HG03039 (cell line): ENCODE measurements at regions not wholly inside any gene's neighbourhood (a gene's known extent, or its start where the extent isn't known, plus 50 kb on each side); places are given as distances from the start of the nearest gene placed in this dataset.
"Not testable (repeated sequence)": the region's sequence is repeated elsewhere in the genome, so short reads cannot be mapped to it uniquely, and the experiment has no call there.

Source experiments
- ATAC-seq: cut with Tn5 transposase; IDR thresholded peaks from one replicate; pipeline ENCODE4 v1.9.1; 2021; ENCODE audit warnings: mild to moderate bottlenecking, moderate library complexity; ENCODE audit not compliant: unreplicated experiment

GRCh38 chr13:82467626-82468025 is 1414.6 kb downstream of the SLITRK1 start:
- ATAC-seq: no peak

GRCh38 chr13:82459575-82459974 is 1422.7 kb downstream of the SLITRK1 start:
- ATAC-seq: not testable (repeated sequence)

- no peak for ATAC-seq
Observed at GRCh38 chr13:82458169-82458568, 1424.1 kb downstream of the SLITRK1 start.

GRCh38 chr13:82457548-82457947 is 1424.7 kb downstream of the SLITRK1 start:
- ATAC-seq: not testable (repeated sequence)

- ATAC-seq: no peak
Observed at GRCh38 chr13:82447416-82448077, 1434.7 kb downstream of the SLITRK1 start.

- ATAC-seq: no peak
Observed at GRCh38 chr13:82439159-82439904, 1442.9 kb downstream of the SLITRK1 start.

GRCh38 chr13:82438320-82438719 is 1444.0 kb downstream of the SLITRK1 start:
- ATAC-seq: no peak

GRCh38 chr13:82436099-82436585 is 1446.1 kb downstream of the SLITRK1 start:
- no peak for ATAC-seq

- ATAC-seq: no peak
Observed at GRCh38 chr13:82432949-82433348, 1449.3 kb downstream of the SLITRK1 start.

- no peak for ATAC-seq
Observed at GRCh38 chr13:82412749-82413148, 1469.5 kb downstream of the SLITRK1 start.

- ATAC-seq: no peak
Observed at GRCh38 chr13:82407321-82407720, 1475.0 kb downstream of the SLITRK1 start.

GRCh38 chr13:82374719-82375118 is 1507.6 kb downstream of the SLITRK1 start:
- ATAC-seq: no peak

GRCh38 chr13:82370316-82370715 is 1512.0 kb downstream of the SLITRK1 start:
- no peak for ATAC-seq

- ATAC-seq: no peak
Observed at GRCh38 chr13:82364525-82364924, 1517.7 kb downstream of the SLITRK1 start.

- ATAC-seq: no peak
Observed at GRCh38 chr13:82358284-82358683, 1524.0 kb downstream of the SLITRK1 start.

- no peak for ATAC-seq
Observed at GRCh38 chr13:82356667-82357410, 1525.4 kb downstream of the SLITRK1 start.

GRCh38 chr13:82344867-82345266 is 1537.4 kb downstream of the SLITRK1 start:
- ATAC-seq: no peak

- no peak for ATAC-seq
Observed at GRCh38 chr13:82341116-82341515, 1541.2 kb downstream of the SLITRK1 start.

GRCh38 chr13:82330499-82330898 is 1551.8 kb downstream of the SLITRK1 start:
- no peak for ATAC-seq

- no peak for ATAC-seq
Observed at GRCh38 chr13:82323101-82323500, 1559.2 kb downstream of the SLITRK1 start.

GRCh38 chr13:82305588-82305987 is 1576.7 kb downstream of the SLITRK1 start:
- no peak for ATAC-seq

- ATAC-seq: no peak
Observed at GRCh38 chr13:82298106-82298505, 1584.2 kb downstream of the SLITRK1 start.
